Fibroblast of peridontal ligament (primary cell): ENCODE measurements at regions not wholly inside any gene's neighbourhood (a gene's known extent, or its start where the extent isn't known, plus 50 kb on each side); places are given as distances from the start of the nearest gene placed in this dataset.

Experiments used
- DNase-seq: peaks from one replicate; pipeline ENCODE4 v3.0.0-alpha.2; 2010; ENCODE audit errors: extremely low read depth

GRCh38 chr7:42378149-42378548, 141.1 kb upstream of the GLI3 start:
- no peak for DNase-seq

GRCh38 chr7:42373285-42373684, 136.3 kb upstream of the GLI3 start:
- no peak for DNase-seq

- DNase-seq, result no peak
These were observed 135.5 kb upstream of the GLI3 start for GRCh38 chr7:42372479-42372878.

GRCh38 chr7:42359946-42360345, 122.9 kb upstream of the GLI3 start:
- DNase-seq, result no peak

GRCh38 chr7:42351316-42351935, 114.4 kb upstream of the GLI3 start:
- DNase-seq, result no peak

GRCh38 chr7:42350801-42351200, 113.8 kb upstream of the GLI3 start:
- DNase-seq, result no peak

- DNase-seq, result peak; percentile 9
These were observed 111.6 kb upstream of the GLI3 start for GRCh38 chr7:42348631-42349030.

GRCh38 chr7:42348071-42348470, 111.1 kb upstream of the GLI3 start:
- DNase-seq, result no peak

GRCh38 chr7:42347616-42348015, 110.6 kb upstream of the GLI3 start:
- no peak for DNase-seq

- no peak for DNase-seq
These were observed 108.7 kb upstream of the GLI3 start for GRCh38 chr7:42345478-42346299.

GRCh38 chr7:42344198-42344755, 107.3 kb upstream of the GLI3 start:
- DNase-seq, result no peak

GRCh38 chr7:42342381-42342780, 105.4 kb upstream of the GLI3 start:
- no peak for DNase-seq

GRCh38 chr7:42340436-42340835, 103.4 kb upstream of the GLI3 start:
- DNase-seq, result no peak

GRCh38 chr7:42338916-42339540, 102.0 kb upstream of the GLI3 start:
- peak; percentile 30 for DNase-seq

GRCh38 chr7:42338231-42338915, 101.4 kb upstream of the GLI3 start:
- DNase-seq, result peak; percentile 56

- no peak for DNase-seq
These were observed 100.4 kb upstream of the GLI3 start for GRCh38 chr7:42337225-42337905.

- DNase-seq, result no peak
These were observed 95.7 kb upstream of the GLI3 start for GRCh38 chr7:42332605-42333222.

GRCh38 chr7:42319631-42320030, 82.6 kb upstream of the GLI3 start:
- DNase-seq, result no peak

GRCh38 chr7:42315631-42316030, 78.6 kb upstream of the GLI3 start:
- DNase-seq, result peak; percentile 66

GRCh38 chr7:42315103-42315502, 78.1 kb upstream of the GLI3 start:
- peak; percentile 14 for DNase-seq

- peak; percentile 26 for DNase-seq
These were observed 77.7 kb upstream of the GLI3 start for GRCh38 chr7:42314696-42315095.
